ENCODE measurements at regions not wholly inside any gene's neighbourhood (a gene's known extent, or its start where the extent isn't known, plus 50 kb on each side); places are given as distances from the start of the nearest gene placed in this dataset.

DNA sequence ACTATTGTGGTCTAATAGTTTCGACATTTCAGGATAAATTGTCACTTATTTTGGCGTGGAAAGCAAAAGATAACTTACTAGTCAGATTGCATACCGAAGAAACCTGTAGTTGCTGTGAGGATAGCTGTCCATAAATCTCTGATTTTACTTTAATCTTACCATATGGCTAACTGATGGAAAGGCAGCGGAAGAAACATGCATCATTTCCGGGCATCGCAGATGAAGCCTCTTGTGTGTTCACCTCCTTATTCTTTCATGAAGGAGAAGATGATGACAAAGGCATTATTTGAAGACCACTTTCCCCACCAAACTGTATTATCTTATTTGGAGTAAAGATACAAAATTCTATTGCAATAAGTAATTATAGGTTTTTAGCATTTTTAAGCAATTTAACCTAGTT, 763.6 kb upstream of the SLITRK6 start:
- Histone ChIP-seq H3K27ac (ENCODE audit: insufficient read depth, low read depth, low read length) (no peak overlapping the region), H3K4me3 (replicated peaks in 1 of 3; ENCODE audit: insufficient read depth in 1 of 3, low read depth in 1 of 3, low read length in 3 of 3) (no peak overlapping the region), H3K4me1 (ENCODE audit: control insufficient read depth, extremely low read depth, insufficient read depth, low read length) (no peaks in the 10 kb centered on the region), H3K36me3 (ENCODE audit: control insufficient read depth in 2 of 2, extremely low read depth in 1 of 2, insufficient read depth in 2 of 2, low read length in 2 of 2) (no peaks in the 10 kb centered on the region), H3K79me2 (ENCODE audit: control insufficient read depth, insufficient read depth, low read length) (no peaks in the 10 kb centered on the region), H2AFZ (ENCODE audit: low read depth, low read length) (no peak overlapping the region), H3K9me1 (replicated peaks; ENCODE audit: control insufficient read depth, extremely low read depth, insufficient read depth, low read length) (no peaks in the 10 kb centered on the region), H3K27me3 (ENCODE audit: control insufficient read depth in 2 of 2, insufficient read depth in 2 of 2, low read length in 2 of 2) (no peaks in the 10 kb centered on the region), H3K9ac (replicated peaks; ENCODE audit: extremely low read depth, insufficient read depth, low read length) (no peak overlapping the region), H3K9me3 (replicated peaks; ENCODE audit: control insufficient read depth, insufficient read depth, low read length) (peaks cover 3% of the 10 kb centered on the region), H4K20me1 (replicated peaks; ENCODE audit: control insufficient read depth, extremely low read depth, insufficient read depth, low read length) (no peaks in the 10 kb centered on the region), H3K4me2 (ENCODE audit: insufficient read depth, low read length) (no peak overlapping the region)
- TF ChIP-seq, protein P1, sequence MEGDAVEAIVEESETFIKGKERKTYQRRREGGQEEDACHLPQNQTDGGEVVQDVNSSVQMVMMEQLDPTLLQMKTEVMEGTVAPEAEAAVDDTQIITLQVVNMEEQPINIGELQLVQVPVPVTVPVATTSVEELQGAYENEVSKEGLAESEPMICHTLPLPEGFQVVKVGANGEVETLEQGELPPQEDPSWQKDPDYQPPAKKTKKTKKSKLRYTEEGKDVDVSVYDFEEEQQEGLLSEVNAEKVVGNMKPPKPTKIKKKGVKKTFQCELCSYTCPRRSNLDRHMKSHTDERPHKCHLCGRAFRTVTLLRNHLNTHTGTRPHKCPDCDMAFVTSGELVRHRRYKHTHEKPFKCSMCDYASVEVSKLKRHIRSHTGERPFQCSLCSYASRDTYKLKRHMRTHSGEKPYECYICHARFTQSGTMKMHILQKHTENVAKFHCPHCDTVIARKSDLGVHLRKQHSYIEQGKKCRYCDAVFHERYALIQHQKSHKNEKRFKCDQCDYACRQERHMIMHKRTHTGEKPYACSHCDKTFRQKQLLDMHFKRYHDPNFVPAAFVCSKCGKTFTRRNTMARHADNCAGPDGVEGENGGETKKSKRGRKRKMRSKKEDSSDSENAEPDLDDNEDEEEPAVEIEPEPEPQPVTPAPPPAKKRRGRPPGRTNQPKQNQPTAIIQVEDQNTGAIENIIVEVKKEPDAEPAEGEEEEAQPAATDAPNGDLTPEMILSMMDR (IDR thresholded peaks at IDR 0.05; ENCODE audit: extremely low read depth in 1 of 2, insufficient read depth in 1 of 2, low read depth in 1 of 2, low read length in 2 of 2), result no peak
- TF ChIP-seq, protein P2, sequence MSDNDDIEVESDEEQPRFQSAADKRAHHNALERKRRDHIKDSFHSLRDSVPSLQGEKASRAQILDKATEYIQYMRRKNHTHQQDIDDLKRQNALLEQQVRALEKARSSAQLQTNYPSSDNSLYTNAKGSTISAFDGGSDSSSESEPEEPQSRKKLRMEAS (IDR thresholded peaks at IDR 0.05; ENCODE audit: insufficient read depth, insufficient read length), result no peak
- TF ChIP-seq GATA2 (IDR thresholded peaks at IDR 0.05; ENCODE audit: insufficient read depth, insufficient read length, low read depth, low read length) (no peak), EZH2 (IDR thresholded peaks at IDR 0.05; ENCODE audit: borderline replicate concordance, low read depth, low read length, severe bottlenecking) (no peak), POLR2AphosphoS5 (IDR thresholded peaks at IDR 0.05; ENCODE audit: insufficient read depth, low read depth, low read length) (no peak)
- intact Hi-C loops (cut with micrococcal nuclease), result no loop called here
- POLR2A ChIA-PET, result no interaction called here
- no peak for FAIRE-seq
- no TSS peak for BruUV-seq (replicated peaks)
- dilution Hi-C loops (cut with MboI; ENCODE audit: extremely low pct_ligation_motif_present, low sequenced_read_pairs), result no loop called here
- no peak for DNase-seq (ENCODE audit: low read depth, low spot score)
- CTCF ChIA-PET, result no interaction called here

DNA sequence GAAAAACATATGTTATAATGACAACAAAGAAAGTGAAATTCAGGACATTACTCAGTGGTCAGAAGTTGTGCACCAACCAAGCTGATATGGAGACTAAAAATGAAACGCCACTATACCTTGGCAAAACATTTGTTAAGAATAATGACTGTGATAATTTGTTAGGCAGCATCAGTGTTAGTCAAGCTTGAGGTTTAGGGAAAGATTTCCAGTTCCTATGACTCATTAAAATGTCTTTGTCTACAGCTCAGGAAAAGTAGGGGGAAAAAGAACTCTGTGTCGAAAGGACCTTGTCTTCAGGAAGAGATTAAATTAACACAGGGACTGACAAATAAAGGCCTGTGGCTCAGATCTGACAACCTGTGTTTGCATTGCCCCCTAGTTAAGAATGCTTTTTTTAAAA, 764.1 kb upstream of the SLITRK6 start:
- no peak overlapping the region for H3K9ac ChIP-seq (replicated peaks; ENCODE audit: extremely low read depth, insufficient read depth, low read length)
- TF ChIP-seq GATA2 (IDR thresholded peaks at IDR 0.05; ENCODE audit: insufficient read depth, insufficient read length, low read depth, low read length) (no peak), POLR2AphosphoS5 (IDR thresholded peaks at IDR 0.05; ENCODE audit: insufficient read depth, low read depth, low read length) (no peak), POLR2A (IDR thresholded peaks at IDR 0.05; ENCODE audit: low read depth, low read length) (no peak), MYC (IDR thresholded peaks at IDR 0.05; ENCODE audit: low read depth, low read length) (no peak), FOS (IDR thresholded peaks at IDR 0.05; ENCODE audit: borderline replicate concordance, insufficient read depth, low read length) (no peak), JUN (IDR thresholded peaks at IDR 0.05; ENCODE audit: borderline replicate concordance, insufficient read depth, insufficient read length, low read depth) (no peak), EZH2 (IDR thresholded peaks at IDR 0.05; ENCODE audit: borderline replicate concordance, low read depth, low read length, severe bottlenecking) (no peak)
- TF ChIP-seq, protein P1 (IDR thresholded peaks at IDR 0.05; ENCODE audit: extremely low read depth in 1 of 2, insufficient read depth in 1 of 2, low read depth in 1 of 2, low read length in 2 of 2), result no peak
- TF ChIP-seq, protein P2 (IDR thresholded peaks at IDR 0.05; ENCODE audit: insufficient read depth, insufficient read length), result no peak
- H3K4me2 ChIP-seq (ENCODE audit: insufficient read depth, low read length), result no peak overlapping the region
- no peaks in the 10 kb centered on the region for H3K4me1 ChIP-seq (ENCODE audit: control insufficient read depth, extremely low read depth, insufficient read depth, low read length)
- FAIRE-seq (no peak), DNase-seq (ENCODE audit: low read depth, low spot score) (peak; percentile 1)
- H2AFZ ChIP-seq (ENCODE audit: low read depth, low read length), result no peak overlapping the region
- peaks cover 3% of the 10 kb centered on the region for H3K9me3 ChIP-seq (replicated peaks; ENCODE audit: control insufficient read depth, insufficient read depth, low read length)
- no peak overlapping the region for H3K27ac ChIP-seq (ENCODE audit: insufficient read depth, low read depth, low read length)
- H3K9me1 ChIP-seq (replicated peaks; ENCODE audit: control insufficient read depth, extremely low read depth, insufficient read depth, low read length), result no peaks in the 10 kb centered on the region
- CTCF ChIA-PET, result no interaction called here
- H3K79me2 ChIP-seq (ENCODE audit: control insufficient read depth, insufficient read depth, low read length), result no peaks in the 10 kb centered on the region
- BruUV-seq (replicated peaks), result no TSS peak
- no peaks in the 10 kb centered on the region for H4K20me1 ChIP-seq (replicated peaks; ENCODE audit: control insufficient read depth, extremely low read depth, insufficient read depth, low read length)
- no peaks in the 10 kb centered on the region for H3K36me3 ChIP-seq (ENCODE audit: control insufficient read depth in 2 of 2, extremely low read depth in 1 of 2, insufficient read depth in 2 of 2, low read length in 2 of 2)
- POLR2A ChIA-PET, result no interaction called here
- H3K4me3 ChIP-seq (replicated peaks in 1 of 3; ENCODE audit: insufficient read depth in 1 of 3, low read depth in 1 of 3, low read length in 3 of 3), result no peak overlapping the region
- H3K27me3 ChIP-seq (ENCODE audit: control insufficient read depth in 2 of 2, insufficient read depth in 2 of 2, low read length in 2 of 2), result no peaks in the 10 kb centered on the region
- dilution Hi-C loops (cut with MboI; ENCODE audit: extremely low pct_ligation_motif_present, low sequenced_read_pairs), result no loop called here
- intact Hi-C loops (cut with micrococcal nuclease), result no loop called here
